Panc1 (cell line): ENCODE measurements at regions not wholly inside any gene's neighbourhood (a gene's known extent, or its start where the extent isn't known, plus 50 kb on each side); places are given as distances from the start of the nearest gene placed in this dataset.

Experiments used
- ATAC-seq: fragments of 200-7000 bp; cut with Tn5 transposase; 2 replicates; pipeline ENCODE4 v1.9.1; 2020; ENCODE audit warnings: mild to moderate bottlenecking, moderate library complexity
- BruUV-seq: library from RNA; stranded (reverse); fragments of 400-500 nt; replicated peaks from 2 replicates; lab custom pipeline; 2021; lab: Mats Ljungman, UMichigan
- CTCF ChIA-PET: fragments of 300-600 bp; sonication (Branson Sonifier 250); formaldehyde crosslinking; loops from one replicate; lab custom pipeline; 2022; ENCODE audit warnings: antibody characterized with exemption; lab: Charles Lee
- POLR2A ChIA-PET: fragments of 300-600 bp; sonication (Branson Sonifier 250); formaldehyde crosslinking; loops from one replicate; lab custom pipeline; 2022; ENCODE audit warnings: antibody characterized with exemption; lab: Charles Lee
- DNase-seq: peaks from one replicate; pipeline ENCODE4 v3.0.0-alpha.2; 2010; ENCODE audit warnings: low read depth, low spot score
- H3K27ac ChIP-seq: 2 replicates; pipeline ENCODE4 v1.5.1; 2011; ENCODE audit warnings: mild to moderate bottlenecking, low read length, inconsistent platforms
- H3K27me3 ChIP-seq: fragments of 200-500 bp; sonication (Bioruptor generic); 2 replicates; pipeline ENCODE4 v1.6.0; 2014; ENCODE audit warnings: low read length, inconsistent platforms; ENCODE audit not compliant: control insufficient read depth, insufficient read depth
- H3K36me3 ChIP-seq: fragments of 200-500 bp; sonication (Bioruptor generic); 2 replicates; pipeline ENCODE4 v1.5.1; 2014; ENCODE audit warnings: inconsistent platforms, mild to moderate bottlenecking, low read length, moderate library complexity; ENCODE audit not compliant: control insufficient read depth, insufficient read depth
- H3K4me1 ChIP-seq: 2 replicates; pipeline ENCODE4 v1.5.1; 2011; ENCODE audit warnings: inconsistent platforms, mild to moderate bottlenecking, low read length, moderate library complexity; ENCODE audit not compliant: control insufficient read depth, insufficient read depth
- H3K4me3 ChIP-seq, 2 experiments: 2 replicates each; pipeline ENCODE4 v1.5.1; 2011 to 2012; ENCODE audit warnings: low read depth in 2 of 2, low read length in 2 of 2, mild to moderate bottlenecking in 2 of 2, inconsistent platforms in 1 of 2, moderate library complexity in 1 of 2
- H3K9me3 ChIP-seq: fragments of 200-500 bp; sonication (Bioruptor generic); 2 replicates; pipeline ENCODE4 v1.5.1; 2014; ENCODE audit warnings: low read depth, mild to moderate bottlenecking, inconsistent platforms, low read length, moderate library complexity; ENCODE audit not compliant: control insufficient read depth, insufficient read depth
- POLR2AphosphoS5 ChIP-seq: IDR thresholded peaks from 2 replicates; pipeline ENCODE4 v1.6.1; 2012; ENCODE audit warnings: mild to moderate bottlenecking, low read depth, low read length, moderate library complexity
- SIN3A ChIP-seq: IDR thresholded peaks from 2 replicates; pipeline ENCODE4 v1.6.1; 2012; ENCODE audit warnings: low read depth, mild to moderate bottlenecking, low read length, moderate library complexity, borderline replicate concordance; ENCODE audit not compliant: insufficient read depth
- TCF7L2 ChIP-seq: IDR thresholded peaks from 2 replicates; pipeline ENCODE4 v1.6.1; 2011; ENCODE audit warnings: mild to moderate bottlenecking, low read depth, low read length, inconsistent platforms
- in situ Hi-C: cut with HindIII; loops from 2 replicates; pipeline ENCODE4 v1.10.0; 2016; ENCODE audit warnings: low sequenced_read_pairs, low pct_unique_long_range_greater_than_20kb
- intact Hi-C: fragments of 100-400 bp; cut with micrococcal nuclease; formaldehyde crosslinking; loops from one replicate; pipeline ENCODE4 v1.10.0; 2022; ENCODE audit not compliant: unreplicated experiment
- TF ChIP-seq, protein P1 (sequence below): fragments of 450-650 bp; IDR thresholded peaks from 2 replicates; pipeline ENCODE4 v1.5.1; 2017; ENCODE audit warnings: mild to moderate bottlenecking
- TF ChIP-seq, protein P2 (sequence below), 2 experiments: IDR thresholded peaks; 2 replicates each; pipeline ENCODE4 v1.6.1; 2011 to 2012; ENCODE audit warnings: low read depth in 2 of 2, control low read depth in 1 of 2, low read length in 1 of 2, mild to moderate bottlenecking in 1 of 2, moderate library complexity in 1 of 2; ENCODE audit not compliant: insufficient read depth in 1 of 2

DNA sequence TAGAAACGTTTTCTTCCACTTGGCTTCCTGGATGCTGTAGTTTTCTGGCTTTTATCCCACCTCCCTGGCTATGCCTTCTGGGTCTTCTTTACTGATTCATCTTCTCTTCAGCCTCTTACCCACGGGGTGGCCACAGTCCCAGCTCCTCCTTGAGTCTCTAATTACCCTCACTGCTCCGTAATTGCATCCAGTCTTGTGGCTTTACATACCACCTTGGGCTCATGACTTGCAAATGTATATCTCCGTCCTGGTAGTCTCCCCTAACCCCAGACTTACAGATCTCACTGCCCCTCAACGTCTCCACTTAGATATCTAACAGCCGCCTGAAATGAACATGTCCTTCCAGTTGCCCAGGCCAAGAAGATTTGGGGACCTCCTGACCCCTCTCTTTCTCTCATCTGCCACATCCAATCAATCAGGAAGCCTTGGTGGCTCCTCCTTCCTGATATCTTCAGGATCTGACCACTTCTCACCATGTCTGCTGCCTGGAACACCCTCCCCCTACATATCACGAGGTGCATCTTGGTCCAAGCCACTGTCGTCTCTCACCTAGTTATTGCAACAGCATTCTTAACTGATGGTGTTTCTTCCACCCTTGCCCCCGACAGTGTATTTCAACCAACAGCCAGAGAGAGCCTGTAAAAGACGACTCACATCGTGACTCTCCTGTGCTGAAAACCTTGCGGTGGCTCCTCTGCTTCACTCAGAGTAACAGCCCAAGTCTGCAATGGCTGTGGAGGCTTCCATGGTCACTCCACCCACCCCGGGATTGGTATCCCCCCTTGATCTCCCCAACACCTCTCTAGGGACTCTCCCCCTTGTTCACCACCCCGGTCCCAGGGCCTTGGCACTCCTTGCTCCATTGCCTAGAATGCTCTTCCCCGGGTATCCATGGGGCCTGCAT lies 219.0 kb upstream of the POU3F1 start:
- Histone ChIP-seq H3K4me3 (no peak overlapping the region), H3K27me3 (peaks cover 4% of the 10 kb centered on the region; the same call in 1 of the 2 replicates), H3K9me3 (no peaks in the 10 kb centered on the region), H3K4me1 (no peaks in the 10 kb centered on the region), H3K27ac (no peak overlapping the region), H3K36me3 (no peaks in the 10 kb centered on the region)
- TF ChIP-seq TCF7L2 (no peak), POLR2AphosphoS5 (no peak), SIN3A (no peak)
- TF ChIP-seq, protein P1, sequence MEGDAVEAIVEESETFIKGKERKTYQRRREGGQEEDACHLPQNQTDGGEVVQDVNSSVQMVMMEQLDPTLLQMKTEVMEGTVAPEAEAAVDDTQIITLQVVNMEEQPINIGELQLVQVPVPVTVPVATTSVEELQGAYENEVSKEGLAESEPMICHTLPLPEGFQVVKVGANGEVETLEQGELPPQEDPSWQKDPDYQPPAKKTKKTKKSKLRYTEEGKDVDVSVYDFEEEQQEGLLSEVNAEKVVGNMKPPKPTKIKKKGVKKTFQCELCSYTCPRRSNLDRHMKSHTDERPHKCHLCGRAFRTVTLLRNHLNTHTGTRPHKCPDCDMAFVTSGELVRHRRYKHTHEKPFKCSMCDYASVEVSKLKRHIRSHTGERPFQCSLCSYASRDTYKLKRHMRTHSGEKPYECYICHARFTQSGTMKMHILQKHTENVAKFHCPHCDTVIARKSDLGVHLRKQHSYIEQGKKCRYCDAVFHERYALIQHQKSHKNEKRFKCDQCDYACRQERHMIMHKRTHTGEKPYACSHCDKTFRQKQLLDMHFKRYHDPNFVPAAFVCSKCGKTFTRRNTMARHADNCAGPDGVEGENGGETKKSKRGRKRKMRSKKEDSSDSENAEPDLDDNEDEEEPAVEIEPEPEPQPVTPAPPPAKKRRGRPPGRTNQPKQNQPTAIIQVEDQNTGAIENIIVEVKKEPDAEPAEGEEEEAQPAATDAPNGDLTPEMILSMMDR = no peak
- TF ChIP-seq, protein P2, sequence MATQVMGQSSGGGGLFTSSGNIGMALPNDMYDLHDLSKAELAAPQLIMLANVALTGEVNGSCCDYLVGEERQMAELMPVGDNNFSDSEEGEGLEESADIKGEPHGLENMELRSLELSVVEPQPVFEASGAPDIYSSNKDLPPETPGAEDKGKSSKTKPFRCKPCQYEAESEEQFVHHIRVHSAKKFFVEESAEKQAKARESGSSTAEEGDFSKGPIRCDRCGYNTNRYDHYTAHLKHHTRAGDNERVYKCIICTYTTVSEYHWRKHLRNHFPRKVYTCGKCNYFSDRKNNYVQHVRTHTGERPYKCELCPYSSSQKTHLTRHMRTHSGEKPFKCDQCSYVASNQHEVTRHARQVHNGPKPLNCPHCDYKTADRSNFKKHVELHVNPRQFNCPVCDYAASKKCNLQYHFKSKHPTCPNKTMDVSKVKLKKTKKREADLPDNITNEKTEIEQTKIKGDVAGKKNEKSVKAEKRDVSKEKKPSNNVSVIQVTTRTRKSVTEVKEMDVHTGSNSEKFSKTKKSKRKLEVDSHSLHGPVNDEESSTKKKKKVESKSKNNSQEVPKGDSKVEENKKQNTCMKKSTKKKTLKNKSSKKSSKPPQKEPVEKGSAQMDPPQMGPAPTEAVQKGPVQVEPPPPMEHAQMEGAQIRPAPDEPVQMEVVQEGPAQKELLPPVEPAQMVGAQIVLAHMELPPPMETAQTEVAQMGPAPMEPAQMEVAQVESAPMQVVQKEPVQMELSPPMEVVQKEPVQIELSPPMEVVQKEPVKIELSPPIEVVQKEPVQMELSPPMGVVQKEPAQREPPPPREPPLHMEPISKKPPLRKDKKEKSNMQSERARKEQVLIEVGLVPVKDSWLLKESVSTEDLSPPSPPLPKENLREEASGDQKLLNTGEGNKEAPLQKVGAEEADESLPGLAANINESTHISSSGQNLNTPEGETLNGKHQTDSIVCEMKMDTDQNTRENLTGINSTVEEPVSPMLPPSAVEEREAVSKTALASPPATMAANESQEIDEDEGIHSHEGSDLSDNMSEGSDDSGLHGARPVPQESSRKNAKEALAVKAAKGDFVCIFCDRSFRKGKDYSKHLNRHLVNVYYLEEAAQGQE (IDR thresholded peaks at IDR 0.05; ENCODE audit: insufficient read depth in 1 of 2, low read depth in 2 of 2, low read length in 1 of 2) = no peak
- in situ Hi-C loops (no loop called here), intact Hi-C loops (no loop called here)
- ChIA-PET CTCF (no interaction called here), POLR2A (no interaction called here)
- ATAC-seq (no peak), DNase-seq (no peak)
- no TSS peak for BruUV-seq

DNA sequence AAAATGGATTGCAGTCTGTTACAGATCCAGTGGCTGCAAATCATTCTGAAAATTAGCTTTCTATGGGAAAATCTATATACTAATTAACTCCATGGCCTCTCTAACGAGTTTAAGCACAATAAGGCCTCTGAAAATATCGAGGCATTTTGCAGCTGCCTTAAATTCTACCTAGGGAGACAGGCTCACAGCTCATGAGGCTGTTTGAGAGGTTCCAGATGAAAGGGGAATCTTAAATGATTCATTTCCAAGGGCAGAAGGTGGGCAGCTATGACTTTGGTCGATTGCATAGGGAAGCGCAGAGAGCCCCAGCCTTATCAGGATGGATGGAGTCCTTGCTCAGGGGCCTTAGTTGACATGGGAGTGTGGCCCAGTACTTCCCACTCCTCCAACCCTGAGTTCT lies 216.8 kb upstream of the POU3F1 start:
- Histone ChIP-seq H3K4me1 (no peaks in the 10 kb centered on the region), H3K27ac (no peak overlapping the region), H3K9me3 (no peaks in the 10 kb centered on the region), H3K27me3 (peaks cover 4% of the 10 kb centered on the region; the same call in 1 of the 2 replicates), H3K4me3 (no peak overlapping the region), H3K36me3 (no peaks in the 10 kb centered on the region)
- ChIA-PET CTCF (no interaction called here), POLR2A (no interaction called here)
- in situ Hi-C loops (no loop called here), intact Hi-C loops (no loop called here)
- DNase-seq (no peak), ATAC-seq (no peak)
- no TSS peak for BruUV-seq
- TF ChIP-seq POLR2AphosphoS5 (no peak), TCF7L2 (no peak), SIN3A (no peak)
- TF ChIP-seq, protein P2 (IDR thresholded peaks at IDR 0.05; ENCODE audit: insufficient read depth in 1 of 2, low read depth in 2 of 2, low read length in 1 of 2) = no peak
- TF ChIP-seq, protein P1 = no peak
